Mesenchymal stem cell (in vitro differentiated cells and primary cell): ENCODE measurements at regions not wholly inside any gene's neighbourhood (a gene's known extent, or its start where the extent isn't known, plus 50 kb on each side); places are given as distances from the start of the nearest gene placed in this dataset.

ENCODE experiments used
- DNase-seq: peaks from one replicate; pipeline ENCODE4 v3.0.0-alpha.2; 2013
- H2AFZ ChIP-seq: one replicate; pipeline ENCODE4 v1.6.1; 2013; ENCODE audit warnings: low read depth, mild to moderate bottlenecking, control low read depth, inconsistent platforms, low read length, moderate library complexity
- H2AK5ac ChIP-seq: 2 replicates; pipeline ENCODE4 v1.6.1; 2013; ENCODE audit warnings: low read length, moderate library complexity, mild to moderate bottlenecking, inconsistent platforms; ENCODE audit not compliant: severe bottlenecking
- H2BK120ac ChIP-seq: one replicate; pipeline ENCODE4 v1.6.1; 2013; ENCODE audit warnings: low read depth, mild to moderate bottlenecking, inconsistent platforms, low read length, moderate library complexity
- H2BK12ac ChIP-seq, 2 experiments: one replicate each; pipeline ENCODE4 v1.6.1; 2013; ENCODE audit warnings: inconsistent platforms in 2 of 2, low read length in 2 of 2, mild to moderate bottlenecking in 2 of 2, moderate library complexity in 2 of 2, control low read depth in 1 of 2
- H2BK15ac ChIP-seq: one replicate; pipeline ENCODE4 v1.6.1; 2013; ENCODE audit warnings: mild to moderate bottlenecking, low read depth, inconsistent platforms; ENCODE audit not compliant: poor library complexity, severe bottlenecking
- H2BK5ac ChIP-seq: 2 replicates; pipeline ENCODE4 v1.6.1; 2013; ENCODE audit warnings: low read depth, mild to moderate bottlenecking, low read length, control low read depth, inconsistent platforms; ENCODE audit not compliant: poor library complexity, severe bottlenecking
- H3K14ac ChIP-seq, 2 experiments: one replicate each; pipeline ENCODE4 v1.6.1; 2013; ENCODE audit warnings: inconsistent platforms in 2 of 2, low read length in 2 of 2, control low read depth in 1 of 2, mild to moderate bottlenecking in 1 of 2, moderate library complexity in 1 of 2
- H3K18ac ChIP-seq, 2 experiments: one replicate each; pipeline ENCODE4 v1.6.1; 2013; ENCODE audit warnings: inconsistent platforms in 2 of 2, low read length in 2 of 2, control low read depth in 1 of 2, low read depth in 1 of 2, mild to moderate bottlenecking in 1 of 2
- H3K23ac ChIP-seq, 2 experiments: one replicate each; pipeline ENCODE4 v1.6.1; 2013; ENCODE audit warnings: inconsistent platforms in 2 of 2, low read length in 2 of 2, mild to moderate bottlenecking in 2 of 2, moderate library complexity in 2 of 2, control low read depth in 1 of 2
- H3K27ac ChIP-seq: 2 replicates; pipeline ENCODE4 v1.5.1; 2013; ENCODE audit warnings: mild to moderate bottlenecking, moderate library complexity, low read length, control low read depth, inconsistent platforms; ENCODE audit not compliant: poor library complexity, severe bottlenecking
- H3K27me3 ChIP-seq, 2 experiments: 2 replicates each; pipeline versions ENCODE4 v1.6.1 to v1.7.0; 2013; ENCODE audit warnings: low read length in 2 of 2, mild to moderate bottlenecking in 2 of 2, moderate library complexity in 2 of 2, control low read depth in 1 of 2, inconsistent platforms in 1 of 2; ENCODE audit not compliant: control insufficient read depth in 1 of 2, insufficient read depth in 1 of 2
- H3K36me3 ChIP-seq, 2 experiments: 2 replicates each; pipeline versions ENCODE4 v1.6.1 to v1.7.0; 2013; ENCODE audit warnings: low read length in 2 of 2, control low read depth in 1 of 2, inconsistent platforms in 1 of 2, low read depth in 1 of 2, mild to moderate bottlenecking in 1 of 2; ENCODE audit not compliant: insufficient read depth in 2 of 2, control insufficient read depth in 1 of 2
- H3K4ac ChIP-seq, 2 experiments: one replicate each; pipeline ENCODE4 v1.6.1; 2013; ENCODE audit warnings: inconsistent platforms in 2 of 2, low read length in 2 of 2, mild to moderate bottlenecking in 2 of 2, moderate library complexity in 2 of 2, control low read depth in 1 of 2, low read depth in 1 of 2
- H3K4me1 ChIP-seq: 2 replicates; pipeline ENCODE4 v1.6.1; 2013; ENCODE audit warnings: low read depth, low read length, control low read depth; ENCODE audit not compliant: control insufficient read depth, insufficient read depth
- H3K4me2 ChIP-seq: 2 replicates; pipeline ENCODE4 v1.6.1; 2013; ENCODE audit warnings: low read length, mild to moderate bottlenecking, inconsistent platforms; ENCODE audit not compliant: poor library complexity, severe bottlenecking
- H3K4me3 ChIP-seq, 2 experiments: 2 replicates each; pipeline versions ENCODE4 v1.5.1 to v1.7.0; 2013; ENCODE audit warnings: low read length in 2 of 2, mild to moderate bottlenecking in 2 of 2, control low read depth in 1 of 2, low read depth in 1 of 2; ENCODE audit not compliant: insufficient read depth in 1 of 2
- H3K79me1 ChIP-seq: replicated peaks from 2 replicates; pipeline ENCODE4 v1.6.1; 2013; ENCODE audit warnings: mild to moderate bottlenecking, control low read depth, low read length, inconsistent platforms; ENCODE audit not compliant: poor library complexity, severe bottlenecking
- H3K9ac ChIP-seq: 2 replicates; pipeline ENCODE4 v1.7.0; 2013; ENCODE audit warnings: mild to moderate bottlenecking, low read length, moderate library complexity
- H3K9me3 ChIP-seq: 2 replicates; pipeline ENCODE4 v1.7.0; 2013; ENCODE audit warnings: mild to moderate bottlenecking, low read length; ENCODE audit not compliant: control insufficient read depth
- H4K8ac ChIP-seq: one replicate; pipeline ENCODE4 v1.6.1; 2013; ENCODE audit warnings: inconsistent platforms, mild to moderate bottlenecking, low read length, moderate library complexity
- H4K91ac ChIP-seq: one replicate; pipeline ENCODE4 v1.6.1; 2013; ENCODE audit warnings: mild to moderate bottlenecking, low read length, inconsistent platforms
- WGBS: methylation state at CpG from one replicate; pipeline ENCODE4 v1.1.7; 2013; ENCODE audit warnings: mixed read lengths; 5-methylcytosine and 5-hydroxymethylcytosine counted together

DNA sequence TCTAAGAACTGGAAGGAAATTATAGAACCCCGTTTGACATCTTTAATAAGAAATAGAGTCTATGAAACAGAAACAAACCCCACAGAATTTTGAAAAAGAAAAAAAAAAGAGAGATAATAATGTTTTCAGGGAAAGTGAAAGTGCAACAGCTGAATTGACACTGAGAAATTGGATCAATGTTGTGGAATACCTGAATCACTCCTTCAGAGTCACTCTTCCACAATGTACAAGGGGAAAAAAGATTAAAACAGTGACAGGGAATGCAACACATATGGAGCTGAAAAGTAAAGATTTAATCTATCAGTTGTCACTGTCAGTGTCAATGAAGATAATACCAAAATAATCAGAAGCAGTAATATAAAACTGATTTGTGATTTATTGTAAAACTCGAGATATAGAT, 520.8 kb upstream of the HS3ST5 start:
- Histone ChIP-seq H2AFZ (no peak overlapping the region), H2AK5ac (no peak overlapping the region), H3K23ac (no peak overlapping the region), H4K91ac (no peak overlapping the region), H3K4me3 (no peak overlapping the region), H3K4me1 (no peaks in the 10 kb centered on the region), H4K8ac (no peak overlapping the region), H3K27ac (no peak overlapping the region), H3K4ac (no peak overlapping the region), H2BK5ac (no peak overlapping the region), H3K36me3 (no peaks in the 10 kb centered on the region), H3K4me2 (no peak overlapping the region), H2BK15ac (no peak overlapping the region), H3K27me3 (no peaks in the 10 kb centered on the region), H3K9me3 (no peaks in the 10 kb centered on the region), H2BK12ac (no peak overlapping the region), H3K9ac (no peak overlapping the region), H3K18ac (no peak overlapping the region), H2BK120ac (no peak overlapping the region), H3K79me1 (no peaks in the 10 kb centered on the region), H3K14ac (no peak overlapping the region)
- DNase-seq, result no peak
- WGBS, result no CpG with 5 or more reads among the region's 2 CpGs

DNA sequence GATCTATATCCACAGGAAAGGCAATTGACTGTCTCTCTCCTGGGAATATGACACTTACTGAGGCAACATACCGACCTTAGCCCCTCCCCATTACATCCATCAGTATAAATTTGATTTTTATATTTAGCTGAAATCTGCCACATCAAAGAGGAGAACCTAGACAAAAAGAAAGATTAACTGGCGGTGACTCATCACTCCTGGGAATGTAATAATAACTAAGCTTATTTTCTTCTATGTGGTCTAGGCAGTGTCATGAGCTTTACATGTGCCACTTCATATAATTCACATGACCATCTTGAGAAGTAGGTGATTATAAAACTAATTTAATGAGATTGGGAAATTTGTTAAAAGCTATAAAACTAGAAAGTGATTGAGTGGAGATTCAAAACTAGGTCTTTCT, 520.0 kb upstream of the HS3ST5 start:
- H4K91ac ChIP-seq, result no peak overlapping the region
- no peaks in the 10 kb centered on the region for H3K79me1 ChIP-seq
- H4K8ac ChIP-seq, result no peak overlapping the region
- no peak overlapping the region for H3K4me2 ChIP-seq
- no peaks in the 10 kb centered on the region for H3K36me3 ChIP-seq
- no peak overlapping the region for H3K4ac ChIP-seq
- H2BK5ac ChIP-seq, result no peak overlapping the region
- no peak overlapping the region for H3K4me3 ChIP-seq
- H2AFZ ChIP-seq, result no peak overlapping the region
- H3K9ac ChIP-seq, result no peak overlapping the region
- peak; percentile 20 for DNase-seq
- H2BK15ac ChIP-seq, result no peak overlapping the region
- no peaks in the 10 kb centered on the region for H3K4me1 ChIP-seq
- H3K27ac ChIP-seq, result no peak overlapping the region
- no peak overlapping the region for H2BK120ac ChIP-seq
- H3K18ac ChIP-seq, result no peak overlapping the region
- no CpG with 5 or more reads among the region's 2 CpGs for WGBS
- H3K9me3 ChIP-seq, result no peaks in the 10 kb centered on the region
- no peaks in the 10 kb centered on the region for H3K27me3 ChIP-seq
- H3K14ac ChIP-seq, result no peak overlapping the region
- H2BK12ac ChIP-seq, result no peak overlapping the region
- no peak overlapping the region for H3K23ac ChIP-seq
- no peak overlapping the region for H2AK5ac ChIP-seq

DNA sequence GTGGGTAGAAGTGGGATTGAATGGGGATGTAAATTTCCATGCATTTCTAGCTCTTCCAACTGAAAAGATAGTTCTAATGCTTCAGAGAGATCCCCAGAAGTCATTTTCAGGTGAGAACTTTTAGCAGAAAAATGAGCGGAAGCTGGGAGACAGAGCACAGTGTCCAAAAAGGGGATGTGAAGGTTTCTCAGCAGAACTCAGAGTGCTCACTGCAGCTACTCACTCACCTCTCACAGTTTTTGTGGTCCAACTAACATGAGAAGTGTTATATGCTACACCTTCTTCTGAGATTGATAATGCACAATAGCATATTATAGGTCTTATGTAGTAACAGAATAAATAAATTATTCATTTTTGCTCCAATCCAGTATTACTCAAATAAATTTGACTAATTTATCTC, 519.2 kb upstream of the HS3ST5 start:
- H3K27me3 ChIP-seq, result no peaks in the 10 kb centered on the region
- no peak for DNase-seq
- H2BK12ac ChIP-seq, result no peak overlapping the region
- no peak overlapping the region for H3K14ac ChIP-seq
- no peak overlapping the region for H3K27ac ChIP-seq
- H3K18ac ChIP-seq, result no peak overlapping the region
- H3K4me1 ChIP-seq, result no peaks in the 10 kb centered on the region
- H3K4me3 ChIP-seq, result no peak overlapping the region
- H3K36me3 ChIP-seq, result no peaks in the 10 kb centered on the region
- H3K9ac ChIP-seq, result no peak overlapping the region
- H3K23ac ChIP-seq, result no peak overlapping the region
- WGBS, result 100% methylated on average over 1 of the region's 1 CpG
- H2AK5ac ChIP-seq, result no peak overlapping the region
- no peak overlapping the region for H2BK120ac ChIP-seq
- H4K91ac ChIP-seq, result no peak overlapping the region
- H2BK15ac ChIP-seq, result no peak overlapping the region
- no peak overlapping the region for H2BK5ac ChIP-seq
- H3K79me1 ChIP-seq, result no peaks in the 10 kb centered on the region
- H3K4ac ChIP-seq, result no peak overlapping the region
- no peaks in the 10 kb centered on the region for H3K9me3 ChIP-seq
- H4K8ac ChIP-seq, result no peak overlapping the region
- no peak overlapping the region for H3K4me2 ChIP-seq
- H2AFZ ChIP-seq, result no peak overlapping the region

DNA sequence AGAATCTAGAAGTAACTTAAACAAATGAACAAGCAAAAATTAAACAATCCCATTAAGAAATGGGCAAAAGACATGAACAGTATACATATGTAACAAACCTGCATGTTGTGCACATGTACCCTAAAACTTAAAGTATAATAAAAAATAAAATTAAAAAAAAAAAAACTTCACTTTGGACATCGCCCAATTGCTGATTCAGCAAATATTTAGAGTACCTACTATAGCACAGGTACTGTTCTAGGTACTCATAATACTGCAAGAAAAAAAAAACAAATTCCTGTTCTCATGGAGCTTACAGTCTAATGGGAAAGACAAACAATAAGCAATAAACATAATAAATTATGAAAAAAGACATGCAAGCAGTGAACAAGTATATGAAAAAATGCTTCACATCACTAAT, 501.5 kb upstream of the HS3ST5 start:
- Histone ChIP-seq H3K27me3 (no peaks in the 10 kb centered on the region), H2AK5ac (no peak overlapping the region), H4K91ac (no peak overlapping the region), H2BK5ac (no peak overlapping the region), H3K14ac (no peak overlapping the region), H3K79me1 (no peaks in the 10 kb centered on the region), H3K4me2 (no peak overlapping the region), H3K9ac (no peak overlapping the region), H3K4me1 (no peaks in the 10 kb centered on the region), H3K36me3 (no peaks in the 10 kb centered on the region), H2AFZ (no peak overlapping the region), H3K27ac (no peak overlapping the region), H2BK12ac (no peak overlapping the region), H2BK120ac (no peak overlapping the region), H3K9me3 (no peaks in the 10 kb centered on the region), H2BK15ac (no peak overlapping the region), H3K18ac (no peak overlapping the region), H3K4me3 (no peak overlapping the region), H3K23ac (no peak overlapping the region), H3K4ac (no peak overlapping the region), H4K8ac (no peak overlapping the region)
- no peak for DNase-seq
- no CpG with 5 or more reads among the region's 1 CpG for WGBS
